ENCODE measurements at regions not wholly inside any gene's neighbourhood (a gene's known extent, or its start where the extent isn't known, plus 50 kb on each side); places are given as distances from the start of the nearest gene placed in this dataset.

- TF ChIP-seq EZH2 (IDR thresholded peaks at IDR 0.05; ENCODE audit: insufficient read depth, low read length) (no peak), CTCF (IDR thresholded peaks at IDR 0.05; ENCODE audit: insufficient read depth, low read depth, low read length) (no peak)
Observed at GRCh38 chr18:75945265-75945933, 517.9 kb upstream of the SMIM21 start.

Data from astrocyte (in vitro differentiated cells and primary cell).